ENCODE measurements at regions not wholly inside any gene's neighbourhood (a gene's known extent, or its start where the extent isn't known, plus 50 kb on each side); places are given as distances from the start of the nearest gene placed in this dataset.
A peak's percentile ranks its signal among the peaks of the same experiment; 100 is the strongest.

GRCh38 chr7:109437957-109438356, 868.3 kb downstream of the DNAJB9 start (continued):
- TF ChIP-seq ZNF414 (CRISPR knock-in tag; IDR thresholded peaks at IDR 0.05) (no peak), AFF4 (CRISPR knock-in tag; IDR thresholded peaks at IDR 0.05) (no peak), ZNF274 (CRISPR knock-in tag; IDR thresholded peaks at IDR 0.05) (no peak), RFX3 (CRISPR knock-in tag; IDR thresholded peaks at IDR 0.05) (no peak), FOXP4 (CRISPR knock-in tag; IDR thresholded peaks at IDR 0.05) (no peak), ZNF766 (CRISPR knock-in tag; IDR thresholded peaks at IDR 0.05; ENCODE audit: borderline replicate concordance) (no peak), SRSF4 (IDR thresholded peaks at IDR 0.05; ENCODE audit: low read depth, low read length, poor library complexity, severe bottlenecking) (no peak)

GRCh38 chr7:109449760-109450159, 880.1 kb downstream of the DNAJB9 start:
- no peak for ATAC-seq
- BruUV-seq (replicated peaks) = no TSS peak

More at GRCh38 chr7:109449760-109450159, 880.1 kb downstream of the DNAJB9 start:
- intact Hi-C loops (cut with micrococcal nuclease; ENCODE audit: unreplicated experiment) = no loop called here
- ChIA-PET POLR2A (no interaction called here), CTCF (ENCODE audit: low intra/inter-chr PET ratio, low total read pairs) (no interaction called here)
- no peaks in the 10 kb centered on the region for H3K27me3 ChIP-seq (ENCODE audit: control insufficient read depth in 1 of 2, insufficient read depth in 2 of 2, low read length in 2 of 2)
- FAIRE-seq (no peak), DNase-seq (ENCODE audit: low spot score) (peak; percentile 3)
- H2AFZ ChIP-seq (ENCODE audit: low read length) = no peak overlapping the region
- TF ChIP-seq ZBTB26 (CRISPR knock-in tag; IDR thresholded peaks at IDR 0.05; ENCODE audit: borderline replicate concordance) (peak; percentile 89; the same call in 1 of the 2 replicates), TEAD3 (CRISPR knock-in tag; optimal IDR thresholded peaks at IDR 0.05; ENCODE audit: borderline replicate concordance) (no peak)
- no peaks in the 10 kb centered on the region for H3K4me1 ChIP-seq (ENCODE audit: insufficient read depth, low read length)
- in situ Hi-C loops (cut with HindIII; ENCODE audit: extremely low pct_ligation_motif_present, low pct_unique_long_range_greater_than_20kb) = no loop called here
- no peaks in the 10 kb centered on the region for H3K36me3 ChIP-seq (replicated peaks in 1 of 2; ENCODE audit: control insufficient read depth in 1 of 2, insufficient read depth in 2 of 2, low read length in 2 of 2)
- H3K9me3 ChIP-seq (ENCODE audit: low read length) = no peaks in the 10 kb centered on the region
- H3K4me2 ChIP-seq (ENCODE audit: low read depth, low read length) = no peak overlapping the region
- H3K79me2 ChIP-seq (ENCODE audit: insufficient read depth, low read length) = no peaks in the 10 kb centered on the region
- no peaks in the 10 kb centered on the region for H4K20me1 ChIP-seq (ENCODE audit: insufficient read depth, low read length)
- no peak overlapping the region for H3K9ac ChIP-seq (ENCODE audit: insufficient read depth, low read depth, low read length)
- H3K4me3 ChIP-seq (replicated peaks in 1 of 3; ENCODE audit: insufficient read depth in 1 of 3, low read depth in 2 of 3, low read length in 3 of 3) = no peak overlapping the region
- WGBS (ENCODE audit: low lambda C conversion rate) = 0% methylated on average over 1 of the region's 1 CpG
- H3K27ac ChIP-seq (ENCODE audit: extremely low read length, insufficient read depth, low read length) = no peak overlapping the region
